MM.1S (cell line): ENCODE measurements at regions not wholly inside any gene's neighbourhood (a gene's known extent, or its start where the extent isn't known, plus 50 kb on each side); places are given as distances from the start of the nearest gene placed in this dataset.

Experiments used
- DNase-seq: peaks from one replicate; pipeline ENCODE4 v3.0.0-alpha.2; 2015
- H2AFZ ChIP-seq: fragments of 300-600 bp; sonication (generic); 2 replicates; pipeline ENCODE4 v1.6.0; 2016; ENCODE audit warnings: antibody characterized with exemption, low read length
- H3F3A ChIP-seq: fragments of 300-600 bp; sonication (generic); 2 replicates; pipeline ENCODE4 v1.6.1; 2016; ENCODE audit warnings: mild to moderate bottlenecking, antibody characterized with exemption, low read length, moderate library complexity, mixed read lengths; ENCODE audit not compliant: insufficient read depth
- H3K27ac ChIP-seq: fragments of 300-600 bp; sonication (generic); 2 replicates; pipeline ENCODE4 v1.5.1; 2016; ENCODE audit warnings: mild to moderate bottlenecking, low read length
- H3K27me3 ChIP-seq: fragments of 300-600 bp; sonication (generic); replicated peaks from 2 replicates; pipeline ENCODE4 v1.6.0; 2016; ENCODE audit warnings: low read length; ENCODE audit not compliant: insufficient read depth
- H3K36me3 ChIP-seq: fragments of 300-600 bp; sonication (generic); replicated peaks from 2 replicates; pipeline ENCODE4 v1.6.1; 2016; ENCODE audit warnings: mild to moderate bottlenecking, low read length, mixed read lengths; ENCODE audit not compliant: insufficient read depth
- H3K4me1 ChIP-seq: fragments of 300-600 bp; sonication (generic); 2 replicates; pipeline ENCODE4 v1.6.1; 2016; ENCODE audit warnings: low read length, mixed read lengths
- H3K4me2 ChIP-seq: fragments of 300-600 bp; sonication (generic); 2 replicates; pipeline ENCODE4 v1.6.0; 2016; ENCODE audit warnings: low read depth, low read length
- H3K4me3 ChIP-seq: fragments of 300-600 bp; sonication (generic); 2 replicates; pipeline ENCODE4 v1.5.1; 2016; ENCODE audit warnings: low read length, mixed read lengths
- H3K79me2 ChIP-seq: fragments of 300-600 bp; sonication (generic); 2 replicates; pipeline ENCODE4 v1.6.1; 2016; ENCODE audit warnings: mixed run types, low read length, mixed read lengths
- H3K9ac ChIP-seq: fragments of 300-600 bp; sonication (generic); 2 replicates; pipeline ENCODE4 v1.6.1; 2016; ENCODE audit warnings: low read length, mixed read lengths
- H3K9me2 ChIP-seq: fragments of 300-600 bp; sonication (generic); replicated peaks from 2 replicates; pipeline ENCODE4 v1.6.1; 2016; ENCODE audit warnings: mild to moderate bottlenecking, low read length, mixed read lengths; ENCODE audit not compliant: insufficient read depth
- H3K9me3 ChIP-seq: fragments of 300-600 bp; sonication (generic); replicated peaks from 2 replicates; pipeline ENCODE4 v1.6.1; 2016; ENCODE audit warnings: mild to moderate bottlenecking, low read length, mixed read lengths; ENCODE audit not compliant: insufficient read depth
- H4K20me1 ChIP-seq: fragments of 300-600 bp; sonication (generic); 2 replicates; pipeline ENCODE4 v1.6.1; 2016; ENCODE audit warnings: mild to moderate bottlenecking, low read length, moderate library complexity, mixed read lengths; ENCODE audit not compliant: insufficient read depth
- EZH2 ChIP-seq: fragments of 300-600 bp; sonication (generic); optimal IDR thresholded peaks from 2 replicates; pipeline ENCODE3; 2017; ENCODE audit warnings: low read depth, mild to moderate bottlenecking, antibody characterized with exemption, low read length, mixed read lengths
- EZH2phosphoT487 ChIP-seq: fragments of 300-600 bp; sonication (generic); IDR thresholded peaks from 2 replicates; pipeline ENCODE4 v1.6.1; 2018; ENCODE audit warnings: antibody characterized with exemption, low read length
- TF ChIP-seq, protein P1 (sequence below): fragments of 300-600 bp; sonication (generic); IDR thresholded peaks from 2 replicates; pipeline ENCODE4 v1.5.1; 2016; ENCODE audit warnings: antibody characterized with exemption, low read length, mixed read lengths

- H4K20me1 ChIP-seq: no peaks in the 10 kb centered on the region
- no peak overlapping the region for H3K4me3 ChIP-seq
- TF ChIP-seq EZH2phosphoT487 (no peak), EZH2 (no peak)
- TF ChIP-seq, protein P1, sequence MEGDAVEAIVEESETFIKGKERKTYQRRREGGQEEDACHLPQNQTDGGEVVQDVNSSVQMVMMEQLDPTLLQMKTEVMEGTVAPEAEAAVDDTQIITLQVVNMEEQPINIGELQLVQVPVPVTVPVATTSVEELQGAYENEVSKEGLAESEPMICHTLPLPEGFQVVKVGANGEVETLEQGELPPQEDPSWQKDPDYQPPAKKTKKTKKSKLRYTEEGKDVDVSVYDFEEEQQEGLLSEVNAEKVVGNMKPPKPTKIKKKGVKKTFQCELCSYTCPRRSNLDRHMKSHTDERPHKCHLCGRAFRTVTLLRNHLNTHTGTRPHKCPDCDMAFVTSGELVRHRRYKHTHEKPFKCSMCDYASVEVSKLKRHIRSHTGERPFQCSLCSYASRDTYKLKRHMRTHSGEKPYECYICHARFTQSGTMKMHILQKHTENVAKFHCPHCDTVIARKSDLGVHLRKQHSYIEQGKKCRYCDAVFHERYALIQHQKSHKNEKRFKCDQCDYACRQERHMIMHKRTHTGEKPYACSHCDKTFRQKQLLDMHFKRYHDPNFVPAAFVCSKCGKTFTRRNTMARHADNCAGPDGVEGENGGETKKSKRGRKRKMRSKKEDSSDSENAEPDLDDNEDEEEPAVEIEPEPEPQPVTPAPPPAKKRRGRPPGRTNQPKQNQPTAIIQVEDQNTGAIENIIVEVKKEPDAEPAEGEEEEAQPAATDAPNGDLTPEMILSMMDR: no peak
These were observed 782.1 kb upstream of the TBX3 start for GRCh38 chr12:115466076-115466475.

DNA sequence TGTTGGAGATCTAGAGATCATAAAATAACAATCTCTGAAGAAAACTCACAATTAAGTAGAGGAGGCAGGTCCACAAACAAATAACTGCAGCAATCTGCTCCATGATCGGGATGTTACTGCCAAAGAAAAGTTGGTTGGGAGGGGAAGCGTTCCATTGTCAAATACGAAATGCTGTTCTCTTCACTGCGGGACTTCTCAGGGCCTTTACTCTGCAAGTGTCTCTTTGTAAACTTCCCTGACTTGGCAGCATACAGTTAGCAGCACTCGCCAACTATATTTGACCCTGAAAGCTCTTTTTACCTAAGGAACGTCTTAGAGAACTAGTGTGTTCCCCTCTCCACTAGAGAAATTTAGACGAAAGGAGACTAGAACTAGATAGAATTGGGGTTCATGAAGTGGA, 780.7 kb upstream of the TBX3 start:
- Histone ChIP-seq H3F3A (no peaks in the 10 kb centered on the region), H3K4me3 (no peak overlapping the region), H3K27ac (no peak overlapping the region), H2AFZ (no peak overlapping the region), H3K9ac (no peak overlapping the region), H3K4me1 (no peaks in the 10 kb centered on the region), H3K27me3 (no peaks in the 10 kb centered on the region), H3K9me3 (no peaks in the 10 kb centered on the region), H3K4me2 (no peak overlapping the region), H3K36me3 (no peaks in the 10 kb centered on the region), H4K20me1 (no peaks in the 10 kb centered on the region), H3K9me2 (no peaks in the 10 kb centered on the region), H3K79me2 (no peaks in the 10 kb centered on the region)
- DNase-seq: no peak
- TF ChIP-seq EZH2 (no peak), EZH2phosphoT487 (no peak)
- TF ChIP-seq, protein P1: no peak

More at GRCh38 chr12:115466076-115466475, 782.1 kb upstream of the TBX3 start:
- Histone ChIP-seq H3F3A (no peaks in the 10 kb centered on the region), H2AFZ (no peak overlapping the region), H3K27me3 (no peaks in the 10 kb centered on the region), H3K4me2 (no peak overlapping the region), H3K4me1 (no peaks in the 10 kb centered on the region), H3K9ac (no peak overlapping the region), H3K79me2 (no peaks in the 10 kb centered on the region), H3K27ac (no peak overlapping the region), H3K36me3 (no peaks in the 10 kb centered on the region), H3K9me2 (no peaks in the 10 kb centered on the region), H3K9me3 (no peaks in the 10 kb centered on the region)
- no peak for DNase-seq

GRCh38 chr12:115464111-115464581, 780.2 kb upstream of the TBX3 start:
- Histone ChIP-seq H3K9me2 (no peaks in the 10 kb centered on the region), H4K20me1 (no peaks in the 10 kb centered on the region), H3K27ac (no peak overlapping the region), H3K9ac (no peak overlapping the region), H3K9me3 (no peaks in the 10 kb centered on the region), H3K79me2 (no peaks in the 10 kb centered on the region), H3K36me3 (no peaks in the 10 kb centered on the region), H3K27me3 (no peaks in the 10 kb centered on the region), H3F3A (no peaks in the 10 kb centered on the region), H3K4me1 (no peaks in the 10 kb centered on the region), H3K4me3 (no peak overlapping the region), H2AFZ (no peak overlapping the region), H3K4me2 (no peak overlapping the region)
- TF ChIP-seq EZH2phosphoT487 (no peak), EZH2 (no peak)
- TF ChIP-seq, protein P1: no peak
- no peak for DNase-seq
